ENCODE measurements at regions not wholly inside any gene's neighbourhood (a gene's known extent, or its start where the extent isn't known, plus 50 kb on each side); places are given as distances from the start of the nearest gene placed in this dataset.

DNA sequence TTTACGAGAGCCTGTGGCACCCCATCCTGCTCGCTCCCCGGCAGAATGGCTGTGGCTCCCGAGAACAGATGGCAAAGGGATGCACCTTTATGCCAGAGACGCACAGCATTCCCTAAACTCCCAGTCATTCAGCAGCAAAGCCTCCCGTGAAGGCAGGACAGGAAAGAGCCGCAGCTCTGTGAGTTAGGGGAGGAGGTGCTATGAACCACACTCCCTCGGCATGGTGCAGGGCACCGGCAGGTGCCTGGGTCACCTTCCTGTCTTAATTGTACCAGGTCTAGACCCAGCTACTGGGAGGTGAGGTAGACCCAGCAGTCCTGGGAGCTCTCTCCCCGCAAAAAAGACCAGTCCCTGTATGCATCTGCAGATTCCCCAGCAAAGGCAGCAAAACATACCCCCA, 149.8 kb downstream of the TWIST2 start:
- TF ChIP-seq, protein P1, sequence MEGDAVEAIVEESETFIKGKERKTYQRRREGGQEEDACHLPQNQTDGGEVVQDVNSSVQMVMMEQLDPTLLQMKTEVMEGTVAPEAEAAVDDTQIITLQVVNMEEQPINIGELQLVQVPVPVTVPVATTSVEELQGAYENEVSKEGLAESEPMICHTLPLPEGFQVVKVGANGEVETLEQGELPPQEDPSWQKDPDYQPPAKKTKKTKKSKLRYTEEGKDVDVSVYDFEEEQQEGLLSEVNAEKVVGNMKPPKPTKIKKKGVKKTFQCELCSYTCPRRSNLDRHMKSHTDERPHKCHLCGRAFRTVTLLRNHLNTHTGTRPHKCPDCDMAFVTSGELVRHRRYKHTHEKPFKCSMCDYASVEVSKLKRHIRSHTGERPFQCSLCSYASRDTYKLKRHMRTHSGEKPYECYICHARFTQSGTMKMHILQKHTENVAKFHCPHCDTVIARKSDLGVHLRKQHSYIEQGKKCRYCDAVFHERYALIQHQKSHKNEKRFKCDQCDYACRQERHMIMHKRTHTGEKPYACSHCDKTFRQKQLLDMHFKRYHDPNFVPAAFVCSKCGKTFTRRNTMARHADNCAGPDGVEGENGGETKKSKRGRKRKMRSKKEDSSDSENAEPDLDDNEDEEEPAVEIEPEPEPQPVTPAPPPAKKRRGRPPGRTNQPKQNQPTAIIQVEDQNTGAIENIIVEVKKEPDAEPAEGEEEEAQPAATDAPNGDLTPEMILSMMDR (IDR thresholded peaks at IDR 0.05; ENCODE audit: low read depth, low read length, missing control alignments) = no peak
- H3K4me3 ChIP-seq (replicated peaks; ENCODE audit: low read depth, low read length) = no peak overlapping the region
- no peak for DNase-seq (ENCODE audit: extremely low read depth, low read depth)

Measured in HFF-Myc (cell line).